ENCODE measurements at regions not wholly inside any gene's neighbourhood (a gene's known extent, or its start where the extent isn't known, plus 50 kb on each side); places are given as distances from the start of the nearest gene placed in this dataset.

GRCh38 chr18:34077599-34077998 lies 147.1 kb downstream of the NOL4 start:
- intact Hi-C loops (cut with micrococcal nuclease) = no loop called here

- intact Hi-C loops (cut with micrococcal nuclease) = no loop called here
Measured at GRCh38 chr18:34075963-34076860, 148.5 kb downstream of the NOL4 start.

GRCh38 chr18:34061226-34061625 lies 163.5 kb downstream of the NOL4 start:
- intact Hi-C loops (cut with micrococcal nuclease) = no loop called here

- intact Hi-C loops (cut with micrococcal nuclease) = no loop called here
Measured at GRCh38 chr18:34055227-34055626, 169.5 kb downstream of the NOL4 start.

- intact Hi-C loops (cut with micrococcal nuclease) = loop anchor here (5.0 kb wide), 1 partner anchor 193 kb away; no protein-coding TSS in a partner anchor
Measured at GRCh38 chr18:34050661-34051060, 174.1 kb downstream of the NOL4 start.

- intact Hi-C loops (cut with micrococcal nuclease) = no loop called here
Measured at GRCh38 chr18:34049511-34049910, 175.2 kb downstream of the NOL4 start.

- intact Hi-C loops (cut with micrococcal nuclease) = no loop called here
Measured at GRCh38 chr18:34048423-34048822, 176.3 kb downstream of the NOL4 start.

- intact Hi-C loops (cut with micrococcal nuclease) = no loop called here
Measured at GRCh38 chr18:34042423-34043146, 182.1 kb downstream of the NOL4 start.

- intact Hi-C loops (cut with micrococcal nuclease) = no loop called here
Measured at GRCh38 chr18:34039611-34040010, 185.1 kb downstream of the NOL4 start.

GRCh38 chr18:34039201-34039600 lies 185.5 kb downstream of the NOL4 start:
- intact Hi-C loops (cut with micrococcal nuclease) = no loop called here

- intact Hi-C loops (cut with micrococcal nuclease) = no loop called here
Measured at GRCh38 chr18:34038086-34038485, 186.6 kb downstream of the NOL4 start.

GRCh38 chr18:34033968-34034367 lies 190.7 kb downstream of the NOL4 start:
- intact Hi-C loops (cut with micrococcal nuclease) = no loop called here

GRCh38 chr18:34031810-34032209 lies 192.9 kb downstream of the NOL4 start:
- intact Hi-C loops (cut with micrococcal nuclease) = no loop called here

- intact Hi-C loops (cut with micrococcal nuclease) = no loop called here
Measured at GRCh38 chr18:34028324-34028723, 196.4 kb downstream of the NOL4 start.

GRCh38 chr18:34025191-34025801 lies 199.4 kb downstream of the NOL4 start:
- intact Hi-C loops (cut with micrococcal nuclease) = no loop called here

- intact Hi-C loops (cut with micrococcal nuclease) = no loop called here
Measured at GRCh38 chr18:34023471-34023870, 201.2 kb downstream of the NOL4 start.

GRCh38 chr18:34018336-34018735 lies 206.4 kb downstream of the NOL4 start:
- intact Hi-C loops (cut with micrococcal nuclease) = no loop called here

GRCh38 chr18:34003687-34004086 lies 221.0 kb downstream of the NOL4 start:
- intact Hi-C loops (cut with micrococcal nuclease) = no loop called here

GRCh38 chr18:34002130-34002529 lies 222.6 kb downstream of the NOL4 start:
- intact Hi-C loops (cut with micrococcal nuclease) = no loop called here

GRCh38 chr18:34001376-34001775 lies 223.3 kb downstream of the NOL4 start:
- intact Hi-C loops (cut with micrococcal nuclease) = no loop called here

GRCh38 chr18:33987206-33987605 lies 237.5 kb downstream of the NOL4 start:
- intact Hi-C loops (cut with micrococcal nuclease) = no loop called here

- intact Hi-C loops (cut with micrococcal nuclease) = no loop called here
Measured at GRCh38 chr18:33983126-33983525, 241.6 kb downstream of the NOL4 start.
